SK-N-SH (cell line): ENCODE measurements at regions not wholly inside any gene's neighbourhood (a gene's known extent, or its start where the extent isn't known, plus 50 kb on each side); places are given as distances from the start of the nearest gene placed in this dataset.

ENCODE experiments used
- CTCF ChIA-PET: fragments of 300-600, 350-600 bp; formaldehyde crosslinking; extraction: SDS; loops from one replicate; lab custom pipeline; 2021; lab: Yijun Ruan, JAX
- POLR2A ChIA-PET: fragments of 350-600 bp; sonication (Branson Sonifier 250); formaldehyde crosslinking; extraction: SDS; loops from one replicate; lab custom pipeline; 2020; ENCODE audit warnings: antibody characterized with exemption, inconsistent platforms; lab: Yijun Ruan, JAX
- DNase-seq: peaks from one replicate; pipeline ENCODE4 v3.0.0; 2012
- H2AFZ ChIP-seq: fragments of 200-600 bp; sonication (generic); 2 replicates; pipeline ENCODE4 v1.8.1; 2016; ENCODE audit warnings: antibody characterized with exemption, mild to moderate bottlenecking, low read depth
- H3F3A ChIP-seq: fragments of 200-600 bp; sonication (generic); replicated peaks from 2 replicates; pipeline ENCODE3; 2016; ENCODE audit warnings: antibody characterized with exemption, mild to moderate bottlenecking; ENCODE audit not compliant: insufficient read depth
- H3K27ac ChIP-seq, 2 experiments: fragments of 200-500 bp in 1 of 2; fragments of 200-600 bp in 1 of 2; sonication (Bioruptor generic) in 1 of 2; sonication (generic), shearing (Covaris generic) in 1 of 2; 2 replicates each; pipeline versions ENCODE4 v1.5.1 to v1.6.1; 2014 to 2016; ENCODE audit warnings: low read depth in 2 of 2, inconsistent platforms in 1 of 2, low read length in 1 of 2, mild to moderate bottlenecking in 1 of 2, mixed read lengths in 1 of 2
- H3K27me3 ChIP-seq: fragments of 200-600 bp; sonication (generic), shearing (Covaris generic); 2 replicates; pipeline ENCODE4 v1.6.1; 2016; ENCODE audit warnings: mixed run types; ENCODE audit not compliant: insufficient read depth
- H3K36me3 ChIP-seq, 2 experiments: fragments of 200-500 bp in 1 of 2; fragments of 200-600 bp in 1 of 2; sonication (Bioruptor generic) in 1 of 2; sonication (generic) in 1 of 2; replicated peaks in 1 of 2; 2 replicates each; pipeline versions ENCODE3 to v1.5.1; 2014 to 2016; ENCODE audit warnings: low read length in 1 of 2, mild to moderate bottlenecking in 1 of 2; ENCODE audit not compliant: insufficient read depth in 2 of 2, control insufficient read depth in 1 of 2
- H3K4me1 ChIP-seq, 2 experiments: fragments of 200-500 bp in 1 of 2; fragments of 200-600 bp in 1 of 2; sonication (Bioruptor generic) in 1 of 2; sonication (generic), shearing (Covaris generic) in 1 of 2; 2 replicates each; pipeline versions ENCODE4 v1.5.1 to v1.6.1; 2014 to 2016; ENCODE audit warnings: low read depth in 1 of 2, low read length in 1 of 2, mixed run types in 1 of 2; ENCODE audit not compliant: insufficient read depth in 2 of 2, control insufficient read depth in 1 of 2
- H3K4me2 ChIP-seq: fragments of 200-600 bp; sonication (generic), shearing (Covaris generic); 2 replicates; pipeline ENCODE4 v1.6.1; 2017; ENCODE audit warnings: mixed run types
- H3K4me3 ChIP-seq, 2 experiments: fragments of 200-500 bp in 1 of 2; fragments of 200-600 bp in 1 of 2; sonication (Bioruptor generic) in 1 of 2; sonication (generic), shearing (Covaris generic) in 1 of 2; 2 replicates each; pipeline versions ENCODE4 v1.5.1 to v1.8.1; 2014 to 2016; ENCODE audit warnings: low read depth in 2 of 2, inconsistent platforms in 1 of 2, low read length in 1 of 2, mild to moderate bottlenecking in 1 of 2, mixed read lengths in 1 of 2, moderate library complexity in 1 of 2
- H3K79me2 ChIP-seq: fragments of 200-600 bp; sonication (generic); 2 replicates; pipeline ENCODE4 v1.8.1; 2017; ENCODE audit warnings: mild to moderate bottlenecking; ENCODE audit not compliant: insufficient read depth
- H3K9ac ChIP-seq: fragments of 200-600 bp; sonication (generic); 2 replicates; pipeline ENCODE4 v1.6.1; 2017; ENCODE audit warnings: mixed run types
- H3K9me2 ChIP-seq: fragments of 200-600 bp; sonication (generic); 2 replicates; pipeline ENCODE4 v1.6.1; 2017; ENCODE audit warnings: mixed run types
- H3K9me3 ChIP-seq: fragments of 200-600 bp; sonication (generic); 2 replicates; pipeline ENCODE4 v1.6.1; 2017; ENCODE audit warnings: mixed run types, mild to moderate bottlenecking, moderate library complexity
- H4K20me1 ChIP-seq: fragments of 200-600 bp; sonication (generic); 2 replicates; pipeline ENCODE4 v1.6.1; 2017; ENCODE audit warnings: mild to moderate bottlenecking, mixed run types; ENCODE audit not compliant: insufficient read depth
- ELF1 ChIP-seq: IDR thresholded peaks from 2 replicates; pipeline ENCODE4 v1.4.0; 2012
- EP300 ChIP-seq, 2 experiments: IDR thresholded peaks; 2 replicates each; pipeline versions ENCODE4 v1.4.0 to v1.6.1; 2012; ENCODE audit warnings: borderline replicate concordance in 1 of 2, low read depth in 1 of 2, low read length in 1 of 2
- FOXJ3 ChIP-seq: sonication (generic); formaldehyde crosslinking; IDR thresholded peaks from 2 replicates; pipeline ENCODE4 v1.5.1; 2020; ENCODE audit warnings: mild to moderate bottlenecking, missing genetic modification reagents
- GATA2 ChIP-seq: sonication (generic); formaldehyde crosslinking; IDR thresholded peaks from 2 replicates; pipeline ENCODE4 v1.5.0; 2020; ENCODE audit warnings: mild to moderate bottlenecking, missing genetic modification reagents
- JUND ChIP-seq: IDR thresholded peaks from 2 replicates; pipeline ENCODE4 v1.4.0; 2012
- MXI1 ChIP-seq: IDR thresholded peaks from 2 replicates; pipeline ENCODE4 v1.6.1; 2012; ENCODE audit warnings: mild to moderate bottlenecking, low read depth, low read length, improper control_type of control experiment
- NFIC ChIP-seq: IDR thresholded peaks from 2 replicates; pipeline ENCODE4 v1.4.0; 2012; ENCODE audit warnings: borderline replicate concordance
- POLR2AphosphoS5 ChIP-seq: IDR thresholded peaks from 2 replicates; pipeline ENCODE4 v1.6.1; 2012; ENCODE audit warnings: low read depth, low read length
- RAD21 ChIP-seq: IDR thresholded peaks from 2 replicates; pipeline ENCODE4 v1.6.1; 2012; ENCODE audit warnings: mild to moderate bottlenecking, low read length
- RCOR1 ChIP-seq: fragments of 150-350 bp; IDR thresholded peaks from 2 replicates; pipeline ENCODE4 v1.6.1; 2017; ENCODE audit warnings: antibody characterized with exemption, low read length
- RFX5 ChIP-seq: IDR thresholded peaks from 2 replicates; pipeline ENCODE4 v1.6.1; 2012; ENCODE audit warnings: mild to moderate bottlenecking, improper control_type of control experiment, low read length
- TAF1 ChIP-seq: IDR thresholded peaks from 2 replicates; pipeline ENCODE4 v1.6.1; 2012; ENCODE audit warnings: low read depth, mild to moderate bottlenecking, low read length, moderate library complexity, borderline replicate concordance
- WGBS: methylation state at CpG from one replicate; pipeline ENCODE4 v1.1.6; 2017; ENCODE audit warnings: low lambda C conversion rate; 5-methylcytosine and 5-hydroxymethylcytosine counted together
- TF ChIP-seq, protein P1 (sequence below): fragments of 200-600 bp; sonication (generic); IDR thresholded peaks from 2 replicates; pipeline ENCODE4 v1.6.1; 2017; ENCODE audit warnings: antibody characterized with exemption, mild to moderate bottlenecking, moderate library complexity
- TF ChIP-seq, protein P2 (sequence below): IDR thresholded peaks from 2 replicates; pipeline ENCODE4 v1.4.0; 2012; ENCODE audit warnings: low read depth, borderline replicate concordance
- TF ChIP-seq, protein P3 (sequence below): IDR thresholded peaks from 2 replicates; pipeline ENCODE4 v1.4.0; 2012; ENCODE audit warnings: low read depth
- TF ChIP-seq, protein P4 (sequence below): fragments of 150-350 bp; IDR thresholded peaks from 2 replicates; pipeline ENCODE4 v1.6.1; 2017; ENCODE audit warnings: antibody characterized with exemption, low read length, low read depth, borderline replicate concordance
- TF ChIP-seq, protein P5 (sequence below): IDR thresholded peaks from 2 replicates; pipeline ENCODE4; 2012

DNA sequence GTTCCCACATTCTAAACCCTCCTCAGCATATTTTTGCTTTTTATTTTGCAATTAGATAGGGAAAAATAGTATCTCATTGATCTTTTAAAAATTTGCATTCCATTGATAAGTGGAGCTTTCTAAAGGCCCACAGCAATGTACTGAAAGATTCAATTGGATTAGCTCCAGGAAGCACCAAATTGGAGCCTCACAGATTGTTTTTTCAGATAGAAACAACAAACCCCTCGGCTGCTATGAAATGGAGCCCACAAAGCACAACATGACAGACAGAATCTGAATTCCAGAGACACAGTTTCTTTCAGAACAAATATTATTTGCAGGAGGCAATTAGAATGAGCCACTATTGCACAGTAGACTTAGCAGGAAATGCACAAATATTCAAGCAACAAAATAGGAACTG is 58.9 kb upstream of the KIF26B start:
- ChIA-PET POLR2A (no interaction called here), CTCF (interaction anchor here (0.6 to 1.3 kb wide), 2 partner anchors 57 to 1166 kb away, joined by 3 to 5 read pairs; no protein-coding TSS in a partner anchor)
- peak; percentile 65 for DNase-seq
- Histone ChIP-seq H3K9me3 (no peaks in the 10 kb centered on the region), H4K20me1 (no peaks in the 10 kb centered on the region), H3K9me2 (no peaks in the 10 kb centered on the region), H3K36me3 (no peaks in the 10 kb centered on the region), H3K4me1 (peaks cover 16 to 24% of the 10 kb centered on the region in 2 experiments), H3F3A (peaks cover 16% of the 10 kb centered on the region), H3K79me2 (no peaks in the 10 kb centered on the region), H3K27me3 (no peaks in the 10 kb centered on the region), H3K4me3 (no peak overlapping the region), H3K9ac (no peak overlapping the region), H3K4me2 (0 out of 2 replicates have a peak overlapping the region, but pooled peaks have one; percentile 13), H3K27ac (peak overlapping the region; percentile 23 to 25; a peak in 3 of 4 replicates), H2AFZ (no peak overlapping the region)
- 25% methylated on average over 1 of the region's 1 CpG for WGBS
- TF ChIP-seq RCOR1 (peak; percentile 60), GATA2 (CRISPR knock-in tag) (peak; percentile 21; the same call in 1 of the 2 replicates)
- TF ChIP-seq, protein P1, sequence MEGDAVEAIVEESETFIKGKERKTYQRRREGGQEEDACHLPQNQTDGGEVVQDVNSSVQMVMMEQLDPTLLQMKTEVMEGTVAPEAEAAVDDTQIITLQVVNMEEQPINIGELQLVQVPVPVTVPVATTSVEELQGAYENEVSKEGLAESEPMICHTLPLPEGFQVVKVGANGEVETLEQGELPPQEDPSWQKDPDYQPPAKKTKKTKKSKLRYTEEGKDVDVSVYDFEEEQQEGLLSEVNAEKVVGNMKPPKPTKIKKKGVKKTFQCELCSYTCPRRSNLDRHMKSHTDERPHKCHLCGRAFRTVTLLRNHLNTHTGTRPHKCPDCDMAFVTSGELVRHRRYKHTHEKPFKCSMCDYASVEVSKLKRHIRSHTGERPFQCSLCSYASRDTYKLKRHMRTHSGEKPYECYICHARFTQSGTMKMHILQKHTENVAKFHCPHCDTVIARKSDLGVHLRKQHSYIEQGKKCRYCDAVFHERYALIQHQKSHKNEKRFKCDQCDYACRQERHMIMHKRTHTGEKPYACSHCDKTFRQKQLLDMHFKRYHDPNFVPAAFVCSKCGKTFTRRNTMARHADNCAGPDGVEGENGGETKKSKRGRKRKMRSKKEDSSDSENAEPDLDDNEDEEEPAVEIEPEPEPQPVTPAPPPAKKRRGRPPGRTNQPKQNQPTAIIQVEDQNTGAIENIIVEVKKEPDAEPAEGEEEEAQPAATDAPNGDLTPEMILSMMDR = no peak

DNA sequence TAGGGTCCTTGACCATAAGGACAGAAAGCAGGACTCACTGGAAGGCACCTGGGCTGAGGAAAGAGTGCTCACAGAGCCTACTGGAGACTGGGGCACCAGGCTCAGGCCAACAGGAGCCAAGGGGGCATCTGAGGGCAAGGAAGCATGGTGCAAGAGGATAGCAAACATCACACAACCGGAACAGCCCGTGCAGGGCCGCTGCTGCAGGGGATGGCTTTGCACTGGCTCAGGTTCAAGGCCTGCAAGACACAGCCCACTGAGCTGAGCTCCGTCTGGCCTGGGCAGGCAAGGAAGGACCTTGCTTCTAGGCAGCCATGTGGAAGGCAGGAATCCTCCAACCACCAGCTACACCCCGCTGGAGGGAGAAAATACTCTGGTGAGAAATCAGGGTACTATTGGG is 59.8 kb upstream of the KIF26B start:
- H3K4me3 ChIP-seq = no peak overlapping the region
- H3K27me3 ChIP-seq = no peaks in the 10 kb centered on the region
- H3K9me3 ChIP-seq = no peaks in the 10 kb centered on the region
- H3K9ac ChIP-seq = no peak overlapping the region
- POLR2A ChIA-PET = no interaction called here
- no peaks in the 10 kb centered on the region for H3K36me3 ChIP-seq
- H4K20me1 ChIP-seq = no peaks in the 10 kb centered on the region
- H3K9me2 ChIP-seq = no peaks in the 10 kb centered on the region
- H3K27ac ChIP-seq = no peak overlapping the region; a peak in 1 of 4 replicates
- peaks cover 18 to 24% of the 10 kb centered on the region in 2 experiments for H3K4me1 ChIP-seq
- DNase-seq = no peak
- no peak overlapping the region for H3K4me2 ChIP-seq
- no peak overlapping the region for H2AFZ ChIP-seq
- CTCF ChIA-PET = no interaction called here
- peaks cover 22% of the 10 kb centered on the region for H3F3A ChIP-seq
- 96% methylated on average over 4 of the region's 5 CpGs for WGBS
- no peaks in the 10 kb centered on the region for H3K79me2 ChIP-seq
- TF ChIP-seq ELF1 (no peak), RFX5 (no peak), FOXJ3 (CRISPR knock-in tag) (no peak), MXI1 (no peak), TAF1 (no peak), RAD21 (no peak), JUND (no peak), POLR2AphosphoS5 (no peak), NFIC (no peak), EP300 (IDR thresholded peaks at IDR 0.05; ENCODE audit: borderline replicate concordance in 1 of 2, low read depth in 1 of 2, low read length in 1 of 2) (no peak)
- TF ChIP-seq, protein P2, sequence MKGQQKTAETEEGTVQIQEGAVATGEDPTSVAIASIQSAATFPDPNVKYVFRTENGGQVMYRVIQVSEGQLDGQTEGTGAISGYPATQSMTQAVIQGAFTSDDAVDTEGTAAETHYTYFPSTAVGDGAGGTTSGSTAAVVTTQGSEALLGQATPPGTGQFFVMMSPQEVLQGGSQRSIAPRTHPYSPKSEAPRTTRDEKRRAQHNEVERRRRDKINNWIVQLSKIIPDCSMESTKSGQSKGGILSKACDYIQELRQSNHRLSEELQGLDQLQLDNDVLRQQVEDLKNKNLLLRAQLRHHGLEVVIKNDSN = no peak
- TF ChIP-seq, protein P3, sequence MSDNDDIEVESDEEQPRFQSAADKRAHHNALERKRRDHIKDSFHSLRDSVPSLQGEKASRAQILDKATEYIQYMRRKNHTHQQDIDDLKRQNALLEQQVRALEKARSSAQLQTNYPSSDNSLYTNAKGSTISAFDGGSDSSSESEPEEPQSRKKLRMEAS = no peak
- TF ChIP-seq, protein P4, sequence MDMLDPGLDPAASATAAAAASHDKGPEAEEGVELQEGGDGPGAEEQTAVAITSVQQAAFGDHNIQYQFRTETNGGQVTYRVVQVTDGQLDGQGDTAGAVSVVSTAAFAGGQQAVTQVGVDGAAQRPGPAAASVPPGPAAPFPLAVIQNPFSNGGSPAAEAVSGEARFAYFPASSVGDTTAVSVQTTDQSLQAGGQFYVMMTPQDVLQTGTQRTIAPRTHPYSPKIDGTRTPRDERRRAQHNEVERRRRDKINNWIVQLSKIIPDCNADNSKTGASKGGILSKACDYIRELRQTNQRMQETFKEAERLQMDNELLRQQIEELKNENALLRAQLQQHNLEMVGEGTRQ = no peak
- TF ChIP-seq, protein P1 = no peak
- TF ChIP-seq, protein P5, sequence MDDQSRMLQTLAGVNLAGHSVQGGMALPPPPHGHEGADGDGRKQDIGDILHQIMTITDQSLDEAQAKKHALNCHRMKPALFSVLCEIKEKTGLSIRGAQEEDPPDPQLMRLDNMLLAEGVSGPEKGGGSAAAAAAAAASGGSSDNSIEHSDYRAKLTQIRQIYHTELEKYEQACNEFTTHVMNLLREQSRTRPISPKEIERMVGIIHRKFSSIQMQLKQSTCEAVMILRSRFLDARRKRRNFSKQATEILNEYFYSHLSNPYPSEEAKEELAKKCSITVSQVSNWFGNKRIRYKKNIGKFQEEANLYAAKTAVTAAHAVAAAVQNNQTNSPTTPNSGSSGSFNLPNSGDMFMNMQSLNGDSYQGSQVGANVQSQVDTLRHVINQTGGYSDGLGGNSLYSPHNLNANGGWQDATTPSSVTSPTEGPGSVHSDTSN = no peak
